Cardiac fibroblast (primary cell): ENCODE measurements at regions not wholly inside any gene's neighbourhood (a gene's known extent, or its start where the extent isn't known, plus 50 kb on each side); places are given as distances from the start of the nearest gene placed in this dataset.

Source experiments
- DNase-seq, 2 donors: peaks; one replicate each; pipeline versions ENCODE4 v3.0.0 to v3.0.0-alpha.2; 2010; ENCODE audit warnings: low read depth in 2 of 2
- H3K4me3 ChIP-seq, 2 donors: replicated peaks in 1 of 2; 1 replicate in 1 of 2; 2 replicates in 1 of 2; pipeline ENCODE4 v1.5.1; 2011; ENCODE audit warnings: low read depth in 2 of 2, low read length in 2 of 2, mild to moderate bottlenecking in 2 of 2, moderate library complexity in 1 of 2
- TF ChIP-seq, protein P1 (sequence below): IDR thresholded peaks from one replicate; pipeline ENCODE4 v1.5.1; 2011; ENCODE audit warnings: low read depth, mild to moderate bottlenecking, low read length, inconsistent platforms

DNA sequence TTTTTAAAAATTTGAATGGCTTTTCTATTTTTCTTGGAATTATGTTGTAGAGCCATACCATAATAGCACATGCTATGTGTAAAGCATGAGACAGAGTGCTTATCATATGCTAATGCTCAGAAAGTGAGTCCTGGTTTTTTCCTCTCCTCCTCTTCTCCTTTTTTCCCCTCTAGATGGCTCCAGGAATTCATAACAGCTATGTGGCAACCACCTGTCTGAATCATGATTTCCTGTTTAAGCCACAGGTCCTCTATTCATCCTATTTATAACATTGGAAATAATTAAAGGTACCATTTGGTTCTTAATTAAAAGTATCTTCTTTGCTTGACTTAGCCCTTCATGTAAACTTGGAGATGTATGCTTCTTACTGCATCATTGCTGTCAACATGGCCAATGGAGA lies 260.0 kb upstream of the MAP3K7 start:
- no peak for DNase-seq
- TF ChIP-seq, protein P1, sequence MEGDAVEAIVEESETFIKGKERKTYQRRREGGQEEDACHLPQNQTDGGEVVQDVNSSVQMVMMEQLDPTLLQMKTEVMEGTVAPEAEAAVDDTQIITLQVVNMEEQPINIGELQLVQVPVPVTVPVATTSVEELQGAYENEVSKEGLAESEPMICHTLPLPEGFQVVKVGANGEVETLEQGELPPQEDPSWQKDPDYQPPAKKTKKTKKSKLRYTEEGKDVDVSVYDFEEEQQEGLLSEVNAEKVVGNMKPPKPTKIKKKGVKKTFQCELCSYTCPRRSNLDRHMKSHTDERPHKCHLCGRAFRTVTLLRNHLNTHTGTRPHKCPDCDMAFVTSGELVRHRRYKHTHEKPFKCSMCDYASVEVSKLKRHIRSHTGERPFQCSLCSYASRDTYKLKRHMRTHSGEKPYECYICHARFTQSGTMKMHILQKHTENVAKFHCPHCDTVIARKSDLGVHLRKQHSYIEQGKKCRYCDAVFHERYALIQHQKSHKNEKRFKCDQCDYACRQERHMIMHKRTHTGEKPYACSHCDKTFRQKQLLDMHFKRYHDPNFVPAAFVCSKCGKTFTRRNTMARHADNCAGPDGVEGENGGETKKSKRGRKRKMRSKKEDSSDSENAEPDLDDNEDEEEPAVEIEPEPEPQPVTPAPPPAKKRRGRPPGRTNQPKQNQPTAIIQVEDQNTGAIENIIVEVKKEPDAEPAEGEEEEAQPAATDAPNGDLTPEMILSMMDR, result no peak

GRCh38 chr6:90835596-90836212 lies 248.8 kb upstream of the MAP3K7 start:
- no peak for DNase-seq
- TF ChIP-seq, protein P1, result no peak
- H3K4me3 ChIP-seq, result no peak overlapping the region

More for the DNA sequence above, 260.0 kb upstream of the MAP3K7 start:
- no peak overlapping the region for H3K4me3 ChIP-seq

DNA sequence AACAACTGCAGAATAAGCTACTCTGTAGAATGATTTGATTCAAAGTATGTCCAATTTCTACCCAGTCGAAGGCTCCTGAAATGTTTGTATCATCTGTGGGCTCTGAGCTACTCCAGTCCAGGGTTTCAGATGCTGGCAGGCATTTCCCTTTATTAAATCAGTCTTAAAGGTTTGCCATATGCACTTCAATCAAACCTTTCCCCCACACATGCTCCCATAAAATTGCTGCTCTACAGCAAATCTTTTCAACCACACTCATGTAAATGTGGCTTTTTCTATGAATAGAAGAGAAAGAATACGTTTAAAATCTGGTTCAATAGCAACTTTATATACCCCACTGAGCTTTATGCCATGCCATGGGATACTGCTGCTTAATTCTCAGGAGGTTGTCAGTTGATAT lies 242.4 kb upstream of the MAP3K7 start:
- H3K4me3 ChIP-seq, result no peak overlapping the region
- TF ChIP-seq, protein P1, result no peak
- no peak for DNase-seq

- no peak overlapping the region for H3K4me3 ChIP-seq
- DNase-seq, result no peak
- TF ChIP-seq, protein P1, result no peak
These were observed 233.6 kb upstream of the MAP3K7 start for GRCh38 chr6:90820436-90820835.

DNA sequence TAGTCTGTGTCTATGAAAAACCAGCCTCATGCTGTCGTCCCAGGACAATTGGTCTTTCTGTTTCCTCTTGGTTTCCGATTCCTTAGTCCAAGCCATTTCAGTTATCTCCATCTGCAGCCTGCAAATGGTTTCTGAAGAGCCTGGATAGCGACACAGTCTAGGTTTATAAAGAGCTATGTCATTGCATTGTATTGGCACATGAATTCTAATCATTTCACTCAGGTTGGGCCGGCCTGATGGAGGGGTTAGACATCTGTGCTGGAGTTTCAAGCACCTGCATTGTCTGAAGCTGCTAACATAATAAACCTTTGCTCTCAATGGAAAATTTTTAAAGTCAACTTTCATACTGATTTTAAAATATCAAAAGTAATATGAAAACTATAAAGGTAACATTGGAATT lies 232.6 kb upstream of the MAP3K7 start:
- TF ChIP-seq, protein P1, result no peak
- H3K4me3 ChIP-seq, result no peak overlapping the region
- no peak for DNase-seq

- no peak for DNase-seq
- H3K4me3 ChIP-seq, result no peak overlapping the region
- TF ChIP-seq, protein P1, result no peak
These were observed 231.3 kb upstream of the MAP3K7 start for GRCh38 chr6:90818163-90818562.

DNA sequence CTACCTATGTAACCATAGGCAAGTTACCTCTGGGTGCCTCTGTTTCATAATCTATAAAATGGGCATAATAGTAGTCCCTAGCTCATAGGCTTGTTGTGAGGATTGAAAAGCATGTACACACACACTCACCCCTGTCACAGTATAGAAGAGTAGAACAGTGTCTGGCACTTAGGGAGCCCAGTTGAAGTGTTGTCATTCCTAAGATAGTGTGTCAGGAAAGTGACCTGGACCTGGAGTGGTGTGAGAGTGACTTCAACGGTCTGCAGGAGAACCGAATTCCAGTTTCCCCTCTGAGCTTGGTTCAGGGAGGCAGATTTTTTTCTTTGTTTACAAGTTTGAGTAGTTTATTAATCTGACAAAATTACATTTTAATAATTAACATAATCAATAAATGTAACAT lies 229.9 kb upstream of the MAP3K7 start:
- no peak overlapping the region for H3K4me3 ChIP-seq
- TF ChIP-seq, protein P1, result no peak
- no peak for DNase-seq
